CD1c-positive myeloid dendritic cell (primary cell): ENCODE measurements at regions not wholly inside any gene's neighbourhood (a gene's known extent, or its start where the extent isn't known, plus 50 kb on each side); places are given as distances from the start of the nearest gene placed in this dataset.
"Not testable (repeated sequence)": the region's sequence is repeated elsewhere in the genome, so short reads cannot be mapped to it uniquely, and the experiment has no call there.

Experiments
- DNase-seq: peaks from one replicate; pipeline ENCODE4 v3.0.0-alpha.2; 2016; ENCODE audit errors: extremely low spot score

GRCh38 chr18:75854808-75855207 is 427.3 kb upstream of the SMIM21 start:
- no peak for DNase-seq

GRCh38 chr18:75854174-75854573 is 426.7 kb upstream of the SMIM21 start:
- DNase-seq, result no peak

DNA sequence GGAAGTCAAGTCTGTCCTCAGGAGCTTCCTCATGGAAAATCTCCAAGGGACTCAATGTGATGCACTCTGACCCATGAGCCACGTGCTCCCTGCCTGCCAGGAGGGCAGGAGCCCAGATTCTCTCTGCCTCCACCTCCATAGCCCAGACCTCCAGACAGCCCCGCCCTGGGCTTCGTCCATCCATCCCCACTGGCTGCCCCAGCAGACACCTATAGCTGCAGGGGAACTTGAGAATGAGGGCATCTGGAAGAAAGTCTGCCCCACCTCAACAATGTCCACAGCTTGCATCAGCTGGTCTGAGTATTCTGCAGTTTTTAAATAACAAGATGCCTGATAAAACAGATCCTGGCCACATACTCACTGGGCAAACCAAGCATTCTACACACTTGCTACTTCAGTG is 418.8 kb upstream of the SMIM21 start:
- no peak for DNase-seq

- no peak for DNase-seq
Observed at GRCh38 chr18:75845413-75845812, 417.9 kb upstream of the SMIM21 start.

- DNase-seq, result no peak
Observed at GRCh38 chr18:75844146-75844545, 416.6 kb upstream of the SMIM21 start.

DNA sequence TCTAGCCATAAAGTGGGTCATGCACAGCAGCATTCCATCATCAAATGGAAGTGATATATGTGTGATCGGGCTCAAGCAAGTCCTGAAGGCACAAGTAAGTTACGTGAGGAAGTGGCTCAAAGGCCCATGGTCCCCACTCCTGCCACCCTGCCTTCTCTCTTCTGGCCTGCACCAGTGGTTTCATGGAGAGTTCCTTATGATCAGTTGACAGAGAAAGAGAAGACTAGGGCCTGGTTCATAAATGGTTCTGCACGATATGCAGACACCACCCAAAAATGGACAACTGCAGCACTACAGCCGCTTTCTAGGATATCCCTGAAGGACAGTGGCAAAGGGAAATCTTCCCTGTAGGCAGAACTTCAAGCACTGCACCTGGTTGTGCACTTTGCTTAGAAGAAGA is 412.6 kb upstream of the SMIM21 start:
- DNase-seq, result no peak

GRCh38 chr18:75839686-75840085 is 412.2 kb upstream of the SMIM21 start:
- DNase-seq, result not testable (repeated sequence)

DNA sequence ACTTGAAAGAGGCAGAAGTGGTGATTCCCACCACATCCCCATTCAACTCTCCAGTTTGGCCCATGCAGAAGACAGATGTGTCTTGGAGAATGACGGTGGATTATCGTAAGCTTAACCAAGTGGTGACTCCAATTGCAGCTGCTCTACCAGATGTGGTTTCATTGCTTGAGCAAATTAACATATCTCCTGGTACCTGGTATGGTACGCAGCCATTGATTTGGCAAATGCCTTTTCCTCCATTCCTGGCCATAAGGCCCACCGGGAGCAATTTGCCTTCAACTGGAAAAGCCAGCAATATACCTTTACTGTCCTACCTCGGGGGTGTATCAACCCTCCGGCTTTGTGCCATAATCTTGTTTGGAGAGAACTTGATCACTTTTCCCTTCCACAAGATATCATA is 411.5 kb upstream of the SMIM21 start:
- no peak for DNase-seq

DNA sequence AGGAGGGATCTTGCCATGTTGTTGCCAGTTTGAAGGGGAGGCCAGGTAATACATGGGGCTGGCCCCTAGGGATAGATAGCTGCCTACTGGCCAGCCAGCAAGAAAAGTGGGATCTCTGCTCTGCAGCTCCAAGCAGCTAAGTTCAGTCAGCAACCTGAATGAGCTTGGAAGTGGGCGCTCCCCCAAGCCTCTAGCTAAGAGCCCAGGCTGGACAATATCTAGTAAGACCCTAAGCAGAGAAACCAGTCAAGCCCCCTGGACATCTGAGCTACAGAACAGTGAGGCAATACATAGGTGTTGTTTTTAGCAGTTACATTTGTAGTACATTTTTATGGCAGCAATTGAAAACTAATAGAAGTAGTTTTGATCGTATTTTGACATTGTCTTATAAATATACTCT is 409.8 kb upstream of the SMIM21 start:
- DNase-seq, result no peak

DNA sequence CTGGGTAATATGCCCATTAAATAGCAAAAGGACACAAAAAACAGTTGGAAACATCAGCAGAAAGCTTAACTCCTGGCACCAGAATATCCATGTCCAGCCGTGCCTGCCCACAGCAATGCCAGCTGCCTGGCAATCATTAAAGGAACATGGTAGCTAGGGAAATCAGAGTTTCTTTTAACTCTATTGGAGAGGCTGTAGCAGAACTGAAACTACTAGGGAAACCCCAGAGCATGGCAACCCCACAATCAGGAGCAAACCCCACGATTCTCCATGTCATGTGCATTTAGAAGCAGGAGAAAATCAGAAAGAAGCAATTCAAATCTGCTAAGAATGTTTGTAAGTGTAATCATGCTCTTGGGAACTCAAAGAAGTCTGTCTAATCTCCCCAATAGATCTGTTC is 409.0 kb upstream of the SMIM21 start:
- no peak for DNase-seq

GRCh38 chr18:75831960-75832359 is 404.5 kb upstream of the SMIM21 start:
- DNase-seq, result no peak

DNA sequence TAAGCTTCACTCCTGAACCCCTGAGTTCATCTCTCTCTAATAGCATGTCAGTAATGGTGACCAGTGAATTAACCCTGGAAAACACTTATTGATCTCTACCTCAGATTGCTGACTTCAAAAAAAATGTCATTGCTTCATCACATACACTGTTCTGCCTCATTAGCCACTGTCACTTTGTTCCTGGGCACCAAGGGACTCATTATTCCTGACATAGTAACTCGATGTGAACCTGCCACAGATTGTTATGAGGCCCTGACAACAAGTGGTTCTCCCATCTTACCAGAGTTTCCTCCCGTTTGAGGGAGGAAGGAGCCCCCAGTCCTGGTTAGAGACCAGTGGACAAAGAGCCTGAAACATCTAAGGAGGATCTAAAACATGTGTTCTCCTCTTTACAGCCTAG is 403.3 kb upstream of the SMIM21 start:
- no peak for DNase-seq

GRCh38 chr18:75829091-75829490 is 401.6 kb upstream of the SMIM21 start:
- no peak for DNase-seq

- DNase-seq, result no peak
Observed at GRCh38 chr18:75828379-75828778, 400.9 kb upstream of the SMIM21 start.

GRCh38 chr18:75827751-75828287 is 400.3 kb upstream of the SMIM21 start:
- no peak for DNase-seq

- no peak for DNase-seq
Observed at GRCh38 chr18:75824661-75825060, 397.2 kb upstream of the SMIM21 start.

DNA sequence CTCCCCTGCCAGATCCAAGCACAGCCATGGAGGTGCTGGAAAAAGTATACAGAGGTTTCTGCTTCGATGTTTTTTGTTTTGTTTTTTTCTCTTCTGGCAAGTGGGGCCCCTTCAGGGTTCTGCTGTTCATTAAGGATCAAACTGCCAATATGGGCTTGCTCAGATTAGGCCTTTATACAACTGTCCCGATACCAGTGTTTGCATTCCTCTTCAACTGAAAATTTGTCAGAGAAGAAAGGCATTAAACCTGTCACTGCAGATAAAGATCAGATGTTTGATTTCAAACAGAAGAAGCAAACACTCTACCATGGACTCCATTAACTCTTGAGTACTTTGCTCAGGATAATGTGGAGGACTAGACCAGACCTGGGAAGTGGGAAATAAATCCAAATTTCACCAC is 396.0 kb upstream of the SMIM21 start:
- DNase-seq, result no peak

DNA sequence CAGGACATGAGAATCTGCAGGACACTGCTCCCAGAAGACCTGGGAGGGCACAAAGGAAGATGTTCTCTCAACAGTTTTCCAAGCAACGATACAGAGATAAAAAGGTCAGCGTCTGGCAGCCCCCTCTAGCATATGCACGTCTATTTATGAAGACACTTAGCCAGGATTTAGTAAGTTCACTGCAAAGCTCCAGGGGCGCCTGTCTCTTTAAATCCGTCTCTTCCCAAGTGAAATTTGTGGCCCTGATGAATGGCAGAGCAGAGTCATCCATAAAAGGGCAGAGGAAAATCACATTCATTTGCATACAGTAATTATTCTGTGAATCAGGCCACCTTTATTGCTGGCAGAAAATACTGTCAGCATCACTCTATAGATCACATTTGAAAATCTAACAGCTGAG is 390.9 kb upstream of the SMIM21 start:
- DNase-seq, result no peak

DNA sequence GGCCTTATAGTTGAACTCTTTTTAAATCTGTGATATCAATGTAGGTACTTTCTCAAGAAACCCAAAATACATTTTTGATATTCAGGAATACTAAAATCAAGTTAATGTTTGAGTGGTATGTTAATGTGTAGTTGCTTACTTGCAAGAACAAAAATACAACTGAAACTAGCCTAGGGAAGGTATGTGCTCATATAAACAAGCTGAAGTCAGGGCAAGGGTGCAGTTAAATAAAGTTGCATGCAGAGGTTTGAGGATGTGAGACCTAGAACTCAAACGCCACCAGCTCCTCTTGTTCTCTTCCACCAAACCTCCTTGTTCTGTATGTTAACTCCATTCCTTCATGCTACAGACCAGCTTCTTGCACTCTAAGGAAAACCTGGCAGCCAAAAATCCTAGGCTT is 388.3 kb upstream of the SMIM21 start:
- DNase-seq, result no peak

GRCh38 chr18:75812761-75813160 is 385.3 kb upstream of the SMIM21 start:
- no peak for DNase-seq

- DNase-seq, result no peak
Observed at GRCh38 chr18:75810961-75811551, 383.6 kb upstream of the SMIM21 start.

GRCh38 chr18:75810516-75810915 is 383.0 kb upstream of the SMIM21 start:
- no peak for DNase-seq

GRCh38 chr18:75809926-75810255 is 382.4 kb upstream of the SMIM21 start:
- no peak for DNase-seq

- no peak for DNase-seq
Observed at GRCh38 chr18:75809151-75809925, 381.8 kb upstream of the SMIM21 start.
